Activated CD8-positive, alpha-beta memory T cell treated with anti-CD3 and anti-CD28 coated beads, Interleukin-2, amount 10 ng/mL, durations not matched to agents 7 days and 5 days (primary cell): ENCODE measurements at regions not wholly inside any gene's neighbourhood (a gene's known extent, or its start where the extent isn't known, plus 50 kb on each side); places are given as distances from the start of the nearest gene placed in this dataset.

Source experiments
- ATAC-seq: fragments of 150-1000 bp; cut with Tn5 transposase; one replicate; pipeline ENCODE4 v1.10.0; 2021; ENCODE audit warnings: moderate library complexity
- CTCF ChIA-PET: fragments of 350-600 bp; sonication (Branson Sonifier 250); formaldehyde crosslinking; loops from one replicate; lab custom pipeline; 2021; ENCODE audit warnings: antibody characterized with exemption; lab: Charles Lee
- DNase-seq: peaks from one replicate; pipeline ENCODE4 v3.0.0-alpha.2; 2020
- H3K27ac Mint-ChIP-seq: one replicate; pipeline ENCODE4 v1.8.0; 2021; ENCODE audit warnings: mild to moderate bottlenecking, mixed read lengths
- H3K27me3 Mint-ChIP-seq: one replicate; pipeline ENCODE4 v1.8.0; 2021; ENCODE audit warnings: mixed read lengths
- H3K36me3 Mint-ChIP-seq: one replicate; pipeline ENCODE4 v1.8.0; 2021; ENCODE audit warnings: mild to moderate bottlenecking, mixed read lengths
- H3K4me1 Mint-ChIP-seq: one replicate; pipeline ENCODE4 v1.8.0; 2021; ENCODE audit warnings: mixed read lengths
- H3K4me3 Mint-ChIP-seq: one replicate; pipeline ENCODE4 v1.8.0; 2021; ENCODE audit warnings: mild to moderate bottlenecking, moderate library complexity, mixed read lengths
- H3K9me3 Mint-ChIP-seq: one replicate; pipeline ENCODE4 v1.8.0; 2022; ENCODE audit warnings: low read depth, mixed read lengths

DNA sequence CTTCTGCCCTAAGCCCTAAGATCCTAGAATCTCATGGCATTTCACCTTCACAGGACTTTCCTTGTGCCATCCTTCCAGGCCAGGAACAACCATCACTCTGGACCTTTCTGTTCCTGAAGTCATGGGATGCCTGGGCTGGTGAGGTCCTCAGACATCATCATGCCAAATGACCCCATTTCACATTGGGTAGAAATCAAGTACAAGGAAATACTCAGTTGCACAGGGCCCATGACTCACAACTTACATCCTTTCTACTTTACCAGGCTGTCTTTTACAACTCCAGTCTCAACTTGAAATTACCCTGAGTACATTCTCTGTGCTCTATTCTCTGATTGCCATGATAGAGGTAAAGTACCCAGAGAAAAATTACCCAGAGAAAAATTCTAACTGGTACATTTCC lies 167.1 kb downstream of the PIK3R1 start:
- CTCF ChIA-PET = no interaction called here
- Mint-ChIP-seq H3K27me3 (no peaks in the 10 kb centered on the region), H3K4me3 (no peak overlapping the region), H3K9me3 (peaks cover 3% of the 10 kb centered on the region), H3K27ac (peak overlapping the region; percentile 70), H3K36me3 (peaks cover 23% of the 10 kb centered on the region), H3K4me1 (peaks cover 75% of the 10 kb centered on the region)
- no peak for DNase-seq
- peak; percentile 45 for ATAC-seq

DNA sequence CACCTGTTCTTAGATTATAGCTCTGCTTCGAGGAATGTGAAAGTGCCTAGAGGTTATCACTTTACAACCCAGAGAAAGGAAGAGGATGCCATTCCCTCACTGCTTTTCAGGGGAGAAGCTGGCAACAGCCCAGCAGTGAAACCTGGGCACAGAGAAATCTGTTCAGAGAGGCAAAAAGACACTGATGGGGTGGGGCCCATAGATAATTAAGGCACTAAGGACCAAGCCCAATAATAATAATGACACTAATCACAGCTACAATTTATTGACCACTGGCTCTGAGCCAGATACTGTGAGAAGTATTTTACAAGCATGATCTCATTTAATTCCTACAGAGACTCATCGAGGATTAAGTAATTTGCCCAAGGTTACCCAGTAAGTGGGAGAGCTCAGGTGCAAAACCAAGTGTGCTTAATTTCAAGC lies 168.3 kb downstream of the PIK3R1 start:
- peaks cover 3% of the 10 kb centered on the region for H3K9me3 Mint-ChIP-seq
- CTCF ChIA-PET = interaction anchor here (1.2 to 1.7 kb wide), 2 partner anchors 10 to 21 kb away, joined by 4 to 6 read pairs; no protein-coding TSS in a partner anchor
- DNase-seq = no peak
- H3K4me3 Mint-ChIP-seq = no peak overlapping the region
- peak overlapping the region; percentile 52 for H3K27ac Mint-ChIP-seq
- no peaks in the 10 kb centered on the region for H3K27me3 Mint-ChIP-seq
- peaks cover 64% of the 10 kb centered on the region for H3K4me1 Mint-ChIP-seq
- no peak for ATAC-seq
- peaks cover 23% of the 10 kb centered on the region for H3K36me3 Mint-ChIP-seq

DNA sequence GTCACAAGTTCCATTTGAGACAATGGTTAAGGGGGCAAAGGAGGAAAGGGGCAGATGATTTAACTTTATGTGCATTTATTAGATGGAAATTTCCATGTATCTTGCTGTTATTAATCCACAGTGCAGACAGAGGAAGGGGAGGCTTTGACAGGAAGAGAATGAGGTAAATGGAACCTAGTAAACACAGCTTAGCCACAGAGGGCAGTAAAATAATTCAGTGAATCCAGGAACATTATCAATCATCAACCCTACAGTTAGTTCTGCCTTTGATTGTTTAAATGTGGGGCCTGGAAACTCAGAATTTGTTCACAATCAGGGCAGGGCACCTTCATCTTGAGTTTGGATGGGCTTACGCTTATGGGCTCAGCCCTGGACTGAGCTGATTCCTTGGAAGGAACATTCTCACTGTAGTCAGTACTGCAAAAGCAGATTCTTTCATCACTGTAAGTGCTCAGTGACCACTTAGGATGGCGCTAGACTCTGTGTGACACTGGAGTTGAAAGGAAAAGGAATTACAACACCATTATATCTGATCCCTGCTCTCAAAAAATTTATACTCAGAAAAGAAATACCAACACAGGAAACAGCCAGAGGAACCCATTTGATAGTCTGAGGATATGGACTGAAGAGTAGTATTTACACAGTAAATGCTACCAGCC lies 169.5 kb downstream of the PIK3R1 start:
- Mint-ChIP-seq H3K4me3 (no peak overlapping the region), H3K27ac (peak overlapping the region; percentile 18)

DNA sequence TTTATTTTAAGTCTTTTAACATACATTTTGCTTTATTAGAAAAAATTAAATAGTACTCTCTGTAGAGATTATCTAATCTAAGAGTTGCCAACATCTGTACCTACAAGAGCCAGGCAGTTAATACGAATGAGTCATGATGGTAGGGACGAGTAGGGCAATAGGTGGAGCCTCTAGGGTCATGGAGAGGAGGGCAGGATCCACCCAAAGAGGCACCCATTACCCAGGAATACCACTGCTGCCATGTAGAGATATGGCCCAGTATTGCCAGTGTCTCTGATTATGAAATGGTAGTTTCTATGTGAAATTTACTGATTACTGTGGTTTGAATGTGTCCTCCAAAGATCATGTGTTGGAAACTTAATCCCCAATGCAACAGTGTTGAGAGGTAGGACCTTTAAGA lies 170.4 kb downstream of the PIK3R1 start:
- Mint-ChIP-seq H3K4me1 (peaks cover 45% of the 10 kb centered on the region), H3K4me3 (no peak overlapping the region), H3K36me3 (peaks cover 23% of the 10 kb centered on the region), H3K27me3 (no peaks in the 10 kb centered on the region), H3K27ac (no peak overlapping the region), H3K9me3 (peaks cover 3% of the 10 kb centered on the region)
- ATAC-seq = no peak
- CTCF ChIA-PET = interaction anchor here (1.3 kb wide), 1 partner anchor 100 kb away, joined by 4 read pairs; no protein-coding TSS in a partner anchor
- DNase-seq = no peak

More for the DNA sequence above, 169.5 kb downstream of the PIK3R1 start:
- no peak for DNase-seq
- H3K27me3 Mint-ChIP-seq = no peaks in the 10 kb centered on the region
- H3K9me3 Mint-ChIP-seq = peaks cover 3% of the 10 kb centered on the region
- ATAC-seq = no peak
- peaks cover 52% of the 10 kb centered on the region for H3K4me1 Mint-ChIP-seq
- CTCF ChIA-PET = interaction anchor here (1.2 to 1.7 kb wide), 2 partner anchors 8 to 19 kb away, joined by 4 to 6 read pairs; no protein-coding TSS in a partner anchor
- peaks cover 23% of the 10 kb centered on the region for H3K36me3 Mint-ChIP-seq

DNA sequence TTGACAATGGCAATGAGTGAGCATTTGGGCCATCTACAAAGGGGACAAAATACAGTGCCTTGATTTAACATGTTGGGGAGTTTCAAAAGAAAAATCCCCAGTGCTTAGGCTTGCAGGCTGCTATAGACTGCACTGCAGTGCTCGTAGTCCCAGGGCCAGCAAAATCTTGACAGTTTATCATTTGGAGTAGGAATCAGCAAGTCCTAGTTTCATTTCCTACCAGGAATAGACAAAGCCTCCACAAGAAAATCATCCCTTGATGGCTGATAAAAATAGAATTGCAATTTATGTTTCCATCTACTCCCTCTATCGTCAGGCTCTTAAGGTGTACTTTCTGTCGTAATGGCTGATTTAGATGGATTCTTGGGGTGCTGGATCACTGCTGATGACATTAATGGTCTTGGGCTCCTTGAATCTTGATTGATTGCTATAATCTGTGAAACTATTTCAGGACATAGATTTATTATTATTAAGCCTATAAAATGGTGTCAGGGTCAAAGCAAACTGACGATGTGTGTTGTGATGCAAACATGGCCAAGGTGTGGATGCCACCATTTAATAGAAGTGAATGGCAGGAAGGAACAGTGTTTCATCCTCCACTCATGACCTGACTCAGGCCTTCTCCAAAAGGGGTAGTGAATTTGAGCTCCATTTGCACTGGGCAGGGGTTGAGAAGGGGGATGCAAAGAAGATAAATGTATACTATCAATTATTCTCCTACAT lies 171.7 kb downstream of the PIK3R1 start:
- Mint-ChIP-seq H3K27me3 (no peaks in the 10 kb centered on the region), H3K36me3 (peaks cover 28% of the 10 kb centered on the region), H3K9me3 (peaks cover 5% of the 10 kb centered on the region), H3K4me3 (no peak overlapping the region), H3K4me1 (peaks cover 36% of the 10 kb centered on the region), H3K27ac (no peak overlapping the region)
- no peak for ATAC-seq
- DNase-seq = no peak
- CTCF ChIA-PET = interaction anchor here (1.0 to 1.3 kb wide), 4 partner anchors 11 to 101 kb away, joined by 3 to 4 read pairs (median 3); no protein-coding TSS in a partner anchor

DNA sequence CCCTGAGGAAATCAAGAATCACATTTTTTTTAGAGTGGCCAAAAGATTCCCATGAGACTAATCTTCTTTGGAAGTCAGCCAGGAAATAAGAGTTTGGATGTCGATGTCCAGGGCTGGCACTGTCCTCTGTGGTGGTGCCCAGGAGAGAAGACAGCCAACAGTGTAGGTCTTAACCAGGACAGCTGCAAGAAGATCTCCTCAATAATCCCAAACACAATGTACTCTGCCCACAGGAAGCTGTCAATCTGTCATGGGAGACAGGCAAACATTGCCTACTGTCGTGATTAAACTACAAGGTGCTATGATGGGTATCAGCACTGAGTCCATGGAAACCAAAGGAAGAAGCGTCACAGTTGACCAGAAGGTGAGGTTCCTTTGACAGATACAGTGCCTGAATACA lies 174.1 kb downstream of the PIK3R1 start:
- CTCF ChIA-PET = interaction anchor here (0.8 to 1.8 kb wide), 3 partner anchors 11 to 103 kb away, joined by 4 to 7 read pairs (median 4); no protein-coding TSS in a partner anchor
- Mint-ChIP-seq H3K4me1 (peaks cover 25% of the 10 kb centered on the region), H3K4me3 (no peak overlapping the region), H3K9me3 (peaks cover 5% of the 10 kb centered on the region), H3K27ac (no peak overlapping the region), H3K36me3 (peaks cover 17% of the 10 kb centered on the region), H3K27me3 (no peaks in the 10 kb centered on the region)
- no peak for DNase-seq
- no peak for ATAC-seq

DNA sequence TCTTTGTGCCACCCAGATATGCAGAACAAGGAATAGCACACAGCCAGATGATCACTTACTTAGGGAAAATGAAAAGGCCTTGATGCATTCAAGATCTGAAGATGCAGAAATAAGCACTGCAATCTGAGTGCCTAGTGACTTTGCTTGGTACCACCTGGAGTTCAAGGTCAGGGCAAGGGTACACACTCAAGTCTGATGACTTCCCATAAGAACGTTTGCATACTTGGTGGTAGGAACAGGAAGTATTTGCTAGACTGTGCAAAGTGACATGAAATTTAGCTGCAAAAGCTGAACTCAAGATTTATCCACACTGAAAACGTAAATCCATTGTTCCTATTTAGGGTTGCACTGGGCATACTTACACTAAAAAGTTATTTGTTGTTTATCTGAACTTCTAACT lies 177.1 kb downstream of the PIK3R1 start:
- Mint-ChIP-seq H3K27ac (peak overlapping the region; percentile 53), H3K4me1 (peaks cover 17% of the 10 kb centered on the region), H3K27me3 (no peaks in the 10 kb centered on the region), H3K36me3 (peaks cover 13% of the 10 kb centered on the region), H3K4me3 (no peak overlapping the region), H3K9me3 (peaks cover 5% of the 10 kb centered on the region)
- CTCF ChIA-PET = interaction anchor here (0.9 to 1.3 kb wide), 2 partner anchors 14 to 106 kb away, joined by 3 read pairs; no protein-coding TSS in a partner anchor
- DNase-seq (no peak), ATAC-seq (no peak)

DNA sequence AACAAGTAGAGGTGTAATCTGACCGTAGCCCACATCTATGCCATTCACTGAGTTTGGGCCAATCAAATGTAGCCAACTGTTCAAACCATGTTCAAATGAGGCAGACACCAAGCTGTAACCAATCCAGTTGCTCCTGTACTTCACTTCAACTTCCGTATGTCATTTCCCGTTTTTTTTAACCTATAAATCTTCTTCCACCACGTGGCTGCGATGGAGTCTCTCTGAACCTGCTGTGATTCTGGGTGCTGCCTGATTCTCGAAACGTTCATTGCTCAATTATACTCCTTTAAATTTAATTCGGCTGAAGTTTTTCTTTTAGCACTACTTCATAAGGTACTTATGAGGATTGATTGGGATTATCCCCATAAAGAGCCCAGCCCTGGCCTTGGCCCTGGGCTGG lies 179.7 kb downstream of the PIK3R1 start:
- ATAC-seq (no peak), DNase-seq (no peak)
- CTCF ChIA-PET = no interaction called here
- Mint-ChIP-seq H3K36me3 (peaks cover 18% of the 10 kb centered on the region), H3K9me3 (peaks cover 7% of the 10 kb centered on the region), H3K27ac (no peak overlapping the region), H3K27me3 (no peaks in the 10 kb centered on the region), H3K4me1 (peaks cover 29% of the 10 kb centered on the region), H3K4me3 (no peak overlapping the region)

DNA sequence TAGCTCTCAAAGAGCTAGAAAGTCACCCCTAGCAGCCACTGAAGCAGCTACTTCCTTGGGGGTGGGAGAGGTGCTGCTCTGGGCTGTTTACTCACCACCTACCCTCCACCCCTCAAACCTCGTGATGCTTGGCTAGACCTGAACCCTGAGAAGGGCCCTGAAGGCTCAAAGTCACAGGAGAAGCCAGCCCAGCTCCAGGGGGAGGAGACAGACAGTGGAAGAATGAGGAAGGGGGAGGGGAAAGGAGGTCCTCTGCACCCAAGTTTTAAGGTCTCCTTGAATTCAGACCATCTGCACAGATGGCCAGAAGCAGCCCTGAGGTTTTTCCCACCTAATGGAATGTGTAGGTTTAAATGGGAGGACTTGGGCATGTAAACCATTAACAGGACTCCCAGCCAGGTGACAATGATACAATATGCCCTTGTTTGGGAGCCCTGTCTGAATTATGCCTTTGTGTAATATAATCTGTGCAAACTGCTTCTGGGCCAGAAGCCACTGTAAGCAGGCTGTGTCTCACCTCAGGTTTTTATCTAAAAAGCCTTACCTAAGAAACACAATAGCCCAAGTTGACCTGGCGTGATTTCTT lies 180.5 kb downstream of the PIK3R1 start:
- ATAC-seq = no peak
- peaks cover 7% of the 10 kb centered on the region for H3K9me3 Mint-ChIP-seq
- peaks cover 21% of the 10 kb centered on the region for H3K36me3 Mint-ChIP-seq
- no peaks in the 10 kb centered on the region for H3K27me3 Mint-ChIP-seq
- H3K4me1 Mint-ChIP-seq = peaks cover 29% of the 10 kb centered on the region
- H3K27ac Mint-ChIP-seq = no peak overlapping the region
- CTCF ChIA-PET = no interaction called here
- no peak overlapping the region for H3K4me3 Mint-ChIP-seq
- no peak for DNase-seq

DNA sequence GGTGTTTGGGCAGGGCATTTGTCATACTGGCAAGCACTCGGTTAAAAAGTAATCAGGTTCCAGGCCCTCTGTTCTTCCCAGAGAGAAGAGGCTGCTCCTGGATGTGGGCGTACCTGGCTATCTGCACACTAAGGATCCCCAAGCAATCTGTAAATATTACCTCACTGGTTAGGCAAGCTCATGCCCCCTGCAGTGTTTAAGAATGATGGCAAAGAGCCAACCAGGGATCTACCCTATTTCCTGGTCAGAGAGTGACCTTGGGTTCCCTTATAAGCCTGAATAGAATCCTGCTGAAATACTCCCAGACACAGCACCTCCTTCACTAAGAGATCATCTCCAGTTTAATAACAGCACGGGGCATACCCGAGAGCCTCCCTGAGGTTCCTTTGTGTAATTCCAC lies 181.2 kb downstream of the PIK3R1 start:
- Mint-ChIP-seq H3K36me3 (peaks cover 17% of the 10 kb centered on the region), H3K27me3 (no peaks in the 10 kb centered on the region), H3K4me3 (no peak overlapping the region), H3K27ac (no peak overlapping the region), H3K9me3 (peaks cover 12% of the 10 kb centered on the region), H3K4me1 (peaks cover 29% of the 10 kb centered on the region)
- CTCF ChIA-PET = no interaction called here
- ATAC-seq (no peak), DNase-seq (no peak)

DNA sequence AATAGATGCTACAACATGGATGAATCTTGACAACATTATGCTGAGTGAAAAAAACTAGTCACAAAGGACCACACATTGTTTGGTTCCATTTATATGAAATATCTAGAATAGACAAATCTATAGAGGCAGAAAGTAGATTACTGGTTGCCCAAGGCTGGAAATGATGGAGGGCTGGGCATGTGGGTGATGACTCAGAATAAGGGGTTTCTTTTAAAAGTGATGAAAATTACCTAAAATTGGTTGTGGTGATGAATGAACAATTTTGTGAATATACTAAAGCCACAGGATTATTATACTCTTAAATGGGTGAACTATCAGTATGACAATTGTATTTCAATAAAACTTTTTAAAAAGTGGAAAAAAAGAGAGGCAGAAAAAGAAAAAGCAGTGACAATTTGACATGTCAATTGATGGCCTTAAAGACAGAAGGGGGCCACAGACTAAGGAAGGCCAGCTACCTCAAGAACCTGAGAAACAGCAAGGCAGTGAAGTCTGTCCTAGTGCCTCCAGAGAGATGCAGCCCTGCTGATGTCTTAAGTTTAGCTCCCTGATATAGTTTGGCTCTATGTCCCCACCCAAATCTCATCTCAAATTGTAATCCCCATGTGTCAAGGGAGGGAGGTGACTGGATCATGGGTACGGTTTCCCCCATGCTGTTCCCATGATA lies 182.7 kb downstream of the PIK3R1 start:
- no peak for DNase-seq

DNA sequence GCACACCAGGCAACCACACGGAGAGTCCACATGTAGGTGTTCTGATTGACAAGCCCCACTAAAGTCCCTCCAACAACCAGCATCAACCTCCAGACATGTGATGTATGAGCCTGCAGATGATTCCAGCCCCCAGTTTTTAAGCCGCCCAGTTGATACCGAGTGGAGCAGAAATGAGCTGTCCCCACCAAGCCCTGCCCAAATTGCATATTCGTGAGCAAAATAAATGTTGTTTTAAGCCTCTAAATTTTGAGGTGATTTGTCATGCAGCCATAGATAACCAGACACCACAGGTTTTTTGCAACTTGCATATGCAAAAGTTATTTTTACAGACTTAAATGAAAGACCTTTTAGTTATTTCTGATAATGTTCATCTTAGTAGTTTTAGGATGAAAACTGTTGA lies 187.7 kb downstream of the PIK3R1 start:
- Mint-ChIP-seq H3K27ac (no peak overlapping the region), H3K27me3 (no peaks in the 10 kb centered on the region)

More for the DNA sequence above, 182.7 kb downstream of the PIK3R1 start:
- Mint-ChIP-seq H3K27ac (no peak overlapping the region), H3K4me3 (no peak overlapping the region), H3K4me1 (peaks cover 16% of the 10 kb centered on the region), H3K36me3 (peaks cover 13% of the 10 kb centered on the region), H3K9me3 (peaks cover 13% of the 10 kb centered on the region), H3K27me3 (no peaks in the 10 kb centered on the region)
- CTCF ChIA-PET = no interaction called here
- ATAC-seq = no peak

DNA sequence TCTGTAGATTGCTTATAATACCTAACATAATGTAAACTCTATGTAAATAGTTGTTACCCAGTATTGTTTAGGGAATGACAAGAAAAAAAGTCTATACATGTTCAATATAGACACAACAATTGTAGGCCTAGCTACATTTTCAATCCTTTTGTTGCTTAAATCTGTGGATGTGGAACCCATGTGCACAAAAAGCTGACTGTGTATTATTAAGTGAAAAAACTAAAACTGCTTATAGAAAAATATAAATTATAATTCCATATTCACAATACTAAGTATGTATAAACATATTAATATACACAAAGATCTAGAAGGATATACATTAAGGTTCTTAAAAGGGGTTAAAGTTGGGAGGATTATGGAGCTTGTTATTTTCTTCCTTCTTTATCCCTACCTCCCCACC lies 188.7 kb downstream of the PIK3R1 start:
- no peak for DNase-seq
- Mint-ChIP-seq H3K36me3 (peaks cover 14% of the 10 kb centered on the region), H3K4me3 (no peak overlapping the region), H3K27me3 (no peaks in the 10 kb centered on the region), H3K27ac (no peak overlapping the region), H3K4me1 (peaks cover 33% of the 10 kb centered on the region), H3K9me3 (peaks cover 10% of the 10 kb centered on the region)
- ATAC-seq = no peak
- CTCF ChIA-PET = interaction anchor here (0.8 to 2.0 kb wide), 4 partner anchors 10 to 21 kb away, joined by 3 to 6 read pairs (median 4); no protein-coding TSS in a partner anchor

More for the DNA sequence above, 187.7 kb downstream of the PIK3R1 start:
- Mint-ChIP-seq H3K36me3 (peaks cover 16% of the 10 kb centered on the region), H3K9me3 (peaks cover 10% of the 10 kb centered on the region), H3K4me1 (peaks cover 35% of the 10 kb centered on the region), H3K4me3 (no peak overlapping the region)
- no peak for DNase-seq
- CTCF ChIA-PET = interaction anchor here (1.5 to 2.0 kb wide), 2 partner anchors 13 to 19 kb away, joined by 4 to 6 read pairs; no protein-coding TSS in a partner anchor
- no peak for ATAC-seq
